ENCODE measurements at regions not wholly inside any gene's neighbourhood (a gene's known extent, or its start where the extent isn't known, plus 50 kb on each side); places are given as distances from the start of the nearest gene placed in this dataset.

GRCh38 chr13:110801044-110801443 is 87.5 kb downstream of the ING1 start:
- Histone ChIP-seq H3K4me3 (no peak overlapping the region), H3K36me3 (ENCODE audit: control insufficient read depth, insufficient read depth, low read length) (no peaks in the 10 kb centered on the region), H3K4me2 (ENCODE audit: insufficient read depth, low read length) (no peak overlapping the region), H3K9ac (ENCODE audit: insufficient read depth in 1 of 2, low read depth in 2 of 2, low read length in 2 of 2) (no peak overlapping the region), H3K9me1 (ENCODE audit: control insufficient read depth, insufficient read depth, low read length) (no peaks in the 10 kb centered on the region), H3K27me3 (ENCODE audit: control insufficient read depth in 2 of 2, insufficient read depth in 2 of 2, low read length in 2 of 2) (peaks cover 34 to 47% of the 10 kb centered on the region in 2 experiments), H3K79me2 (ENCODE audit: control insufficient read depth, insufficient read depth, low read length) (no peaks in the 10 kb centered on the region), H2AFZ (ENCODE audit: low read depth, low read length) (no peak overlapping the region), H4K20me1 (replicated peaks; ENCODE audit: control insufficient read depth, insufficient read depth, low read length) (no peaks in the 10 kb centered on the region), H3K4me1 (replicated peaks in 1 of 2; ENCODE audit: control insufficient read depth in 2 of 2, insufficient read depth in 2 of 2, low read length in 2 of 2) (no peaks in the 10 kb centered on the region), H3K27ac (ENCODE audit: extremely low read depth, low read depth, low read length) (no peak overlapping the region), H3K9me3 (replicated peaks; ENCODE audit: control insufficient read depth, insufficient read depth, low read depth, low read length) (no peaks in the 10 kb centered on the region)
- no TSS peak for BruUV-seq (replicated peaks)
- POLR2A ChIA-PET, result interaction anchor here (0.6 to 0.9 kb wide), 2 partner anchors 13 to 245 kb away, joined by 3 to 4 read pairs; no protein-coding TSS in a partner anchor
- FAIRE-seq (no peak), DNase-seq (ENCODE audit: extremely low read depth in 1 of 4, low spot score in 3 of 4) (no peak), ATAC-seq (peak; percentile 47; the same call in 1 of the 3 replicates)
- in situ Hi-C loops (cut with MboI) (loop anchor here (25.0 kb wide), 1 partner anchor 261 kb away; no protein-coding TSS in a partner anchor), intact Hi-C loops (cut with micrococcal nuclease) (no loop called here)
- CTCF ChIA-PET (ENCODE audit: low intra/inter-chr PET ratio), result no interaction called here
- 2% methylated on average over 7 of the region's 7 CpGs for WGBS (ENCODE audit: insufficient coverage, low coverage, missing lambda C conversion rate)
- TF ChIP-seq ZNF354B (CRISPR knock-in tag; IDR thresholded peaks at IDR 0.05) (no peak), CTCF (IDR thresholded peaks at IDR 0.05 in 2 of 3, conservative IDR thresholded peaks at IDR 0.05 in 1 of 3; ENCODE audit: insufficient read depth in 2 of 3, low read depth in 1 of 3, low read length in 3 of 3) (peak in 1 of 3 experiments; percentile 12; a peak in 1 of 6 replicates), POLR2B (IDR thresholded peaks at IDR 0.05; ENCODE audit: low read depth, partially characterized antibody) (no peak), TOE1 (IDR thresholded peaks at IDR 0.05; ENCODE audit: borderline replicate concordance) (no peak), TOE1 (CRISPR knock-in tag; IDR thresholded peaks at IDR 0.05; ENCODE audit: borderline replicate concordance, low read depth) (no peak), KLF13 (tag; IDR thresholded peaks at IDR 0.05; ENCODE audit: borderline replicate concordance, low read depth) (no peak)
